Panc1 (cell line): ENCODE measurements at regions not wholly inside any gene's neighbourhood (a gene's known extent, or its start where the extent isn't known, plus 50 kb on each side); places are given as distances from the start of the nearest gene placed in this dataset.

ENCODE experiments used
- CTCF ChIP-seq: fragments of 450-650 bp; IDR thresholded peaks from 2 replicates; pipeline ENCODE4 v1.5.1; 2017; ENCODE audit warnings: mild to moderate bottlenecking
- POLR2AphosphoS5 ChIP-seq: IDR thresholded peaks from 2 replicates; pipeline ENCODE4 v1.6.1; 2012; ENCODE audit warnings: mild to moderate bottlenecking, low read depth, low read length, moderate library complexity
- REST ChIP-seq, 2 experiments: IDR thresholded peaks; 2 replicates each; pipeline ENCODE4 v1.6.1; 2011 to 2012; ENCODE audit warnings: low read depth in 2 of 2, control low read depth in 1 of 2, low read length in 1 of 2, mild to moderate bottlenecking in 1 of 2, moderate library complexity in 1 of 2; ENCODE audit not compliant: insufficient read depth in 1 of 2

GRCh38 chr2:221767106-221768012, 195.3 kb upstream of the EPHA4 start:
- TF ChIP-seq CTCF: no peak
- TF ChIP-seq REST (IDR thresholded peaks at IDR 0.05; ENCODE audit: insufficient read depth in 1 of 2, low read depth in 2 of 2, low read length in 1 of 2): no peak
- TF ChIP-seq POLR2AphosphoS5: no peak
